Prostate gland (tissue), 2 donors: ENCODE measurements at regions not wholly inside any gene's neighbourhood (a gene's known extent, or its start where the extent isn't known, plus 50 kb on each side); places are given as distances from the start of the nearest gene placed in this dataset.

Experiments used
- DNase-seq: peaks from one replicate; pipeline ENCODE4 v3.0.0-alpha.2; 2019; ENCODE audit warnings: low spot score
- H3K27ac ChIP-seq, 2 donors: fragments of 200-600 bp; sonication (generic); 2 replicates each; pipeline ENCODE4 v1.5.1; 2017 to 2019
- H3K27me3 ChIP-seq: fragments of 200-600 bp; sonication (generic); replicated peaks from 2 replicates; pipeline ENCODE4 v1.5.1; 2019; ENCODE audit not compliant: insufficient read depth
- H3K36me3 ChIP-seq, 2 donors: fragments of 200-600 bp; sonication (generic); 1 replicate in 1 of 2; 2 replicates in 1 of 2; pipeline versions ENCODE4 v1.5.1 to v1.8.1; 2017 to 2019
- H3K4me1 ChIP-seq: fragments of 200-600 bp; sonication (generic); replicated peaks from 2 replicates; pipeline ENCODE4 v1.5.1; 2019
- H3K4me3 ChIP-seq, 2 donors: fragments of 200-600 bp; sonication (generic); 2 replicates each; pipeline ENCODE4 v1.5.1; 2017 to 2019
- H3K9me3 ChIP-seq: fragments of 200-600 bp; sonication (generic); 2 replicates; pipeline ENCODE4 v1.5.1; 2017
- CTCF ChIP-seq, 4 experiments: fragments of 200-600 bp in 2 of 4; fragments of 450-650 bp in 2 of 4; sonication (generic) in 2 of 4; IDR thresholded peaks; 1 replicate in 3 of 4; 2 replicates in 1 of 4; pipeline ENCODE4 v1.5.1; 2016 to 2019; ENCODE audit warnings: antibody characterized with exemption in 4 of 4, mild to moderate bottlenecking in 2 of 4, moderate library complexity in 2 of 4
- POLR2A ChIP-seq: fragments of 450-650 bp; IDR thresholded peaks from one replicate; pipeline ENCODE4 v1.6.1; 2016; ENCODE audit warnings: antibody characterized with exemption, mild to moderate bottlenecking
- POLR2AphosphoS5 ChIP-seq: sonication (generic); formaldehyde crosslinking; IDR thresholded peaks from one replicate; pipeline ENCODE4 v1.6.1; 2017; ENCODE audit warnings: antibody characterized with exemption
- WGBS: methylation state at CpG from one replicate; pipeline ENCODE4 v1.1.5; 2018; 5-methylcytosine and 5-hydroxymethylcytosine counted together
- intact Hi-C: fragments of 100-400 bp; cut with DNase I; formaldehyde crosslinking; loops from one replicate; pipeline ENCODE4 v1.14.2; 2022

DNA sequence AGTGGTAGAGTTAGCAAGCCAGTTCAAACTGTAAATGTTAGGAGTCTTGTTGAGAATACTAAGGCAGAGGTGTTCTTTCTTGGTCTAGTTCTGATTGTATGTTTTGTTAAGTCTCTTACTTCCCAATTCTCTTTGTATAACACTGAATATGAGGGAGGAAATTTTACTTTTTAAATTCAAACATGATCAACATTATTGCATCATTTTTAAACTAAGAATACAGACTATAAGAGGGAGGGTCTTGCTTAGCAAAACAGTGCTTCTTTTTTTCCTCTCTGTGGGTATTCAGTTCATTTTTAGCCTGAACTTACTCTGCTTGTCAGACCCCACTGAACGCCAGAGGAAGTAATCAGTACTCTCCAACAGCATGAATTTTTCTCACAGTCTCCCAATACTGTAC lies 198.0 kb downstream of the GABRG1 start:
- H3K27ac ChIP-seq = no peak overlapping the region
- H3K27me3 ChIP-seq = no peaks in the 10 kb centered on the region
- no peak for TF ChIP-seq CTCF (IDR thresholded peaks at IDR 0.05)
- no peak for TF ChIP-seq POLR2AphosphoS5
- TF ChIP-seq POLR2A = no peak
- intact Hi-C loops = no loop called here
- no peaks in the 10 kb centered on the region for H3K9me3 ChIP-seq
- no peak overlapping the region for H3K4me3 ChIP-seq
- WGBS = 78% methylated on average over 1 of the region's 1 CpG
- H3K36me3 ChIP-seq = no peaks in the 10 kb centered on the region
- no peak for DNase-seq
- H3K4me1 ChIP-seq = no peaks in the 10 kb centered on the region

DNA sequence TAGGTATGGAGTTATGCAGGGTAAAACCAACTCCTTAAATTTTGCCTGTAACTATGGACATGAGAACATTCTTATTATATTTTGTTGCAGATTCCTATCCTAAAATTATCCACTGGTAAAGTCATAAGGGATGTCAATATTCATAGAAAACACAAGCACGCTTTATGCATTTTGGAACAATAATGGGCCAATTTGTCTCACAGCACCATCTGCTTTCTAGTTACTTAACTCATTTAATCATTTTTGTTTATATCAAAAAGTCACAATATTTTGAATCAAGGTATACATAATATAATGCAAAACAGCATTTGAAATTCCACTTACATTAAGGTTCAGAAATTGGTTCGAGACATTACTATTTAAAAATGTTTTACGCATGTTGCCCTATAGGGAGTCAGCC lies 203.0 kb downstream of the GABRG1 start:
- no peak for TF ChIP-seq CTCF (IDR thresholded peaks at IDR 0.05)
- Histone ChIP-seq H3K36me3 (no peaks in the 10 kb centered on the region), H3K27ac (no peak overlapping the region), H3K9me3 (no peaks in the 10 kb centered on the region), H3K4me1 (no peaks in the 10 kb centered on the region), H3K4me3 (no peak overlapping the region), H3K27me3 (no peaks in the 10 kb centered on the region)
- DNase-seq = no peak
- 81% methylated on average over 3 of the region's 3 CpGs for WGBS
- intact Hi-C loops = no loop called here

DNA sequence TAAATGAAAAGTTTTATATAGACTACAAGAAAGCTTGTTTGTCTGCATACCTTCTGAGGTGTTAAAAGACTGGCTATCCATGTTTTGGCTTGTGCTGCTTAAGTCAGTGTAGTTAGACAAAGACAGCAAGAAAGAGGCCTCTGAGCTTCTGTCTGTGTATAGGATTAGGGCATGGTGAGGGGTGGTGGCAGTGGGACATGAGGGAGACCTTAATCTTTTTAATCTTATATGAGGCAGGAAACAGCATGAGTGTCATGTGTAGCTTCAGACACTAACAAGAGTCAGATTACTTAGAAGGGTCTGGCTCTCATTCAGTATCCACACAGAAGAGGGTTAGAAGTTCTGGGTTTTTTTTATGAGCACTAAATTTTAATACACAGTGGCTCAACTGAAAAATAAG lies 213.3 kb downstream of the GABRG1 start:
- TF ChIP-seq POLR2AphosphoS5 = no peak
- TF ChIP-seq CTCF (IDR thresholded peaks at IDR 0.05) = no peak
- no peak for TF ChIP-seq POLR2A

DNA sequence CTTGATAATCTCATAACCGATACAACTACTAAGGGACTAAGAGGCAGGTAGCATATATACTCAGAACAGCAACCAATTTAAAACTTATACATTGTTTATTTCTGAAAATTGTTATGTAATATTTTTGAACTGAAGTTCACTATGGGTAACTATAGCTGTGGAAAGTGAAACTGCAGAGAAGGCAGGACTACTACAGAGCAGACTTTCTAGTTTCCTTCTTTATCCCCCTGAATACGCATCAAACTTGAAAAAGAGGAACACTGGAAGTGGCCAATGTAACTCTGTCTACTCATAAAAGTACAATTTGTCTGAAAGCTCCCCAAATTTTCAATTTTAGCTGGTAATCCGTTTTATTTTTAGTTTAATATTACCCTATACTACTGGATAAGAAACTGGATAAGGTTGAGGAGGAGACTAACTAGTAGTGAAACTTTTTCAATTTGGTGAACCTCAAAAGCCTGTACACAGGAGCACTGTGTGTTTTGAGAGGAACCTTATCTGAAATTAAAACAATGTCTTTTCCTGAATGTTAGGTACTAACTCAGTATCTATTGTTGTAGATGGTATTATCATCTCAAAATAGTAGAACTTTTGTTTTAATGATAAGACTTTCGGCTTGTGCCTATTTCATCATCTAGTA lies 225.8 kb downstream of the GABRG1 start:
- TF ChIP-seq POLR2AphosphoS5 = no peak
- TF ChIP-seq POLR2A = no peak
- TF ChIP-seq CTCF (IDR thresholded peaks at IDR 0.05) = no peak
- intact Hi-C loops = no loop called here

More for the DNA sequence above, 213.3 kb downstream of the GABRG1 start:
- no peaks in the 10 kb centered on the region for H3K36me3 ChIP-seq
- no peaks in the 10 kb centered on the region for H3K4me1 ChIP-seq
- intact Hi-C loops = no loop called here
- no peak overlapping the region for H3K4me3 ChIP-seq
- no peaks in the 10 kb centered on the region for H3K27me3 ChIP-seq
- H3K27ac ChIP-seq = no peak overlapping the region
- H3K9me3 ChIP-seq = no peaks in the 10 kb centered on the region
- no peak for DNase-seq

DNA sequence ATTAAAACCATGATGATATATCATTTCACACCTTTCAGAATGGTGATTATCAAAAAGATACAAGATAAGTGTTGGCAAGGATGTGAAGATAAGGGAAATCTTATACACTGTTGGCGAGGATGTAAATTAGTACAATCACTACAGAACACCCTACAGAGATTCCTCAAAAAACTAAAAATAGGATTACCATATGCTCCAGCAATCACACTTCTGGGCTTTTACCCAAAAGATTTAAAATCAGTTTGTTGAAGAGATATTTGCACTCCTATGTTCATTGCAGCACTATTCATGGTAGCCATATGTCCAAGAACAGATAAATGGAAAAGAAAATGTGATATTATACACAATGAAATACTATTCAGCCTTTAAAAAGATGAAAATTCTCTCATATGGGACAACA lies 240.4 kb downstream of the GABRG1 start:
- no peak overlapping the region for H3K4me3 ChIP-seq
- H3K9me3 ChIP-seq = no peaks in the 10 kb centered on the region
- WGBS = 92% methylated on average over 1 of the region's 1 CpG
- H3K27me3 ChIP-seq = no peaks in the 10 kb centered on the region
- H3K4me1 ChIP-seq = no peaks in the 10 kb centered on the region
- H3K36me3 ChIP-seq = no peaks in the 10 kb centered on the region
- TF ChIP-seq POLR2A (no peak), CTCF (IDR thresholded peaks at IDR 0.05) (no peak), POLR2AphosphoS5 (no peak)
- intact Hi-C loops = no loop called here
- no peak for DNase-seq
- no peak overlapping the region for H3K27ac ChIP-seq

More for the DNA sequence above, 225.8 kb downstream of the GABRG1 start:
- no peaks in the 10 kb centered on the region for H3K36me3 ChIP-seq
- H3K27me3 ChIP-seq = no peaks in the 10 kb centered on the region
- no peak for DNase-seq
- 88% methylated on average over 4 of the region's 4 CpGs for WGBS
- no peaks in the 10 kb centered on the region for H3K4me1 ChIP-seq
- no peaks in the 10 kb centered on the region for H3K9me3 ChIP-seq
- no peak overlapping the region for H3K4me3 ChIP-seq
- no peak overlapping the region for H3K27ac ChIP-seq
